ENCODE measurements at regions not wholly inside any gene's neighbourhood (a gene's known extent, or its start where the extent isn't known, plus 50 kb on each side); places are given as distances from the start of the nearest gene placed in this dataset.
"Not testable (repeated sequence)": the region's sequence is repeated elsewhere in the genome, so short reads cannot be mapped to it uniquely, and the experiment has no call there.

- DNase-seq: no peak
Observed at GRCh38 chr4:151522866-151523519, 114.0 kb downstream of the FHIP1A start.

- no peak for DNase-seq
Observed at GRCh38 chr4:151524610-151525009, 115.6 kb downstream of the FHIP1A start.

- not testable (repeated sequence) for DNase-seq
Observed at GRCh38 chr4:151526489-151526888, 117.5 kb downstream of the FHIP1A start.

- DNase-seq: no peak
Observed at GRCh38 chr4:151527699-151528098, 118.7 kb downstream of the FHIP1A start.

- DNase-seq: no peak
Observed at GRCh38 chr4:151529187-151529586, 120.2 kb downstream of the FHIP1A start.

- DNase-seq: no peak
Observed at GRCh38 chr4:151530230-151530629, 121.3 kb downstream of the FHIP1A start.

- DNase-seq: no peak
Observed at GRCh38 chr4:151530783-151531182, 121.8 kb downstream of the FHIP1A start.

GRCh38 chr4:151532001-151532708, 123.2 kb downstream of the FHIP1A start:
- no peak for DNase-seq

GRCh38 chr4:151534195-151534594, 125.2 kb downstream of the FHIP1A start:
- no peak for DNase-seq

GRCh38 chr4:151535366-151535765, 126.4 kb downstream of the FHIP1A start:
- DNase-seq: no peak

- DNase-seq: peak; percentile 46
Observed at GRCh38 chr4:151537687-151538086, 128.7 kb downstream of the FHIP1A start.

GRCh38 chr4:151538963-151539362, 130.0 kb downstream of the FHIP1A start:
- no peak for DNase-seq

- DNase-seq: no peak
Observed at GRCh38 chr4:151540728-151541388, 131.9 kb downstream of the FHIP1A start.

- DNase-seq: no peak
Observed at GRCh38 chr4:151541389-151542071, 132.6 kb downstream of the FHIP1A start.

GRCh38 chr4:151548708-151549107, 139.7 kb downstream of the FHIP1A start:
- DNase-seq: no peak

GRCh38 chr4:151549378-151549777, 140.4 kb downstream of the FHIP1A start:
- not testable (repeated sequence) for DNase-seq

GRCh38 chr4:151553874-151554273, 144.9 kb downstream of the FHIP1A start:
- no peak for DNase-seq

GRCh38 chr4:151555151-151555945, 146.4 kb downstream of the FHIP1A start:
- no peak for DNase-seq

GRCh38 chr4:151558496-151559113, 149.6 kb downstream of the FHIP1A start:
- DNase-seq: no peak

- no peak for DNase-seq
Observed at GRCh38 chr4:151559595-151559994, 150.6 kb downstream of the FHIP1A start.

GRCh38 chr4:151561551-151562256, 152.7 kb downstream of the FHIP1A start:
- DNase-seq: no peak
